HEK293T (cell line): ENCODE measurements at regions not wholly inside any gene's neighbourhood (a gene's known extent, or its start where the extent isn't known, plus 50 kb on each side); places are given as distances from the start of the nearest gene placed in this dataset.

ENCODE experiments used
- CTCF ChIA-PET: fragments of 350-600 bp; formaldehyde crosslinking; extraction: SDS; loops from one replicate; lab custom pipeline; 2021; ENCODE audit warnings: antibody characterized with exemption, inconsistent platforms; lab: Yijun Ruan, JAX
- POLR2A ChIA-PET: fragments of 350-600 bp; formaldehyde crosslinking; extraction: SDS; loops from one replicate; lab custom pipeline; 2020; ENCODE audit warnings: antibody characterized with exemption, inconsistent platforms; lab: Yijun Ruan, JAX
- DNase-seq: peaks from one replicate; pipeline ENCODE4 v3.0.0; 2012; ENCODE audit warnings: mixed read lengths; ENCODE audit errors: extremely low spot score
- ARNT ChIP-seq: fragments of 450-650 bp; IDR thresholded peaks from 2 replicates; pipeline ENCODE4 v1.6.1; 2017; ENCODE audit warnings: mild to moderate bottlenecking
- BHLHE40 ChIP-seq: fragments of 450-650 bp; IDR thresholded peaks from 2 replicates; pipeline ENCODE4 v1.6.1; 2016; ENCODE audit warnings: mild to moderate bottlenecking, moderate library complexity, borderline replicate concordance
- CTBP1 ChIP-seq: fragments of 450-650 bp; IDR thresholded peaks from 2 replicates; pipeline ENCODE4 v1.6.1; 2016; ENCODE audit warnings: borderline replicate concordance
- ELF4 ChIP-seq: fragments of 450-650 bp; IDR thresholded peaks from 2 replicates; pipeline ENCODE4 v1.6.1; 2017; ENCODE audit warnings: antibody characterized with exemption
- FOXA1 ChIP-seq: fragments of 450-650 bp; IDR thresholded peaks from 2 replicates; pipeline ENCODE4 v1.6.1; 2016; ENCODE audit warnings: mild to moderate bottlenecking
- FOXK2 ChIP-seq: fragments of 450-650 bp; IDR thresholded peaks from 2 replicates; pipeline ENCODE4 v1.6.1; 2016; ENCODE audit warnings: mild to moderate bottlenecking
- FOXM1 ChIP-seq: fragments of 450-650 bp; IDR thresholded peaks from 2 replicates; pipeline ENCODE4 v1.6.1; 2017; ENCODE audit warnings: mild to moderate bottlenecking, borderline replicate concordance
- HDGF ChIP-seq: fragments of 450-650 bp; IDR thresholded peaks from 2 replicates; pipeline ENCODE4 v1.6.1; 2017; ENCODE audit warnings: antibody characterized with exemption, borderline replicate concordance
- L3MBTL2 ChIP-seq: fragments of 450-650 bp; conservative IDR thresholded peaks from 2 replicates; pipeline ENCODE4 v1.6.1; 2016; ENCODE audit warnings: mild to moderate bottlenecking
- LEF1 ChIP-seq: fragments of 450-650 bp; IDR thresholded peaks from 2 replicates; pipeline ENCODE4 v1.6.1; 2017; ENCODE audit warnings: mild to moderate bottlenecking, borderline replicate concordance
- NFRKB ChIP-seq: fragments of 450-650 bp; IDR thresholded peaks from 2 replicates; pipeline ENCODE4 v1.6.1; 2016; ENCODE audit warnings: mild to moderate bottlenecking, moderate library complexity
- SP1 ChIP-seq: fragments of 450-650 bp; IDR thresholded peaks from 2 replicates; pipeline ENCODE4 v1.6.1; 2017
- SUZ12 ChIP-seq: fragments of 450-650 bp; IDR thresholded peaks from 2 replicates; pipeline ENCODE4 v1.6.1; 2016; ENCODE audit warnings: mild to moderate bottlenecking
- TARDBP ChIP-seq: fragments of 450-650 bp; IDR thresholded peaks from 2 replicates; pipeline ENCODE4 v1.6.1; 2016
- ZNF384 ChIP-seq: fragments of 450-650 bp; IDR thresholded peaks from 2 replicates; pipeline ENCODE4 v1.6.1; 2016
- TF ChIP-seq, protein P1 (sequence below): fragments of 450-650 bp; IDR thresholded peaks from 2 replicates; pipeline ENCODE4 v1.6.1; 2016

DNA sequence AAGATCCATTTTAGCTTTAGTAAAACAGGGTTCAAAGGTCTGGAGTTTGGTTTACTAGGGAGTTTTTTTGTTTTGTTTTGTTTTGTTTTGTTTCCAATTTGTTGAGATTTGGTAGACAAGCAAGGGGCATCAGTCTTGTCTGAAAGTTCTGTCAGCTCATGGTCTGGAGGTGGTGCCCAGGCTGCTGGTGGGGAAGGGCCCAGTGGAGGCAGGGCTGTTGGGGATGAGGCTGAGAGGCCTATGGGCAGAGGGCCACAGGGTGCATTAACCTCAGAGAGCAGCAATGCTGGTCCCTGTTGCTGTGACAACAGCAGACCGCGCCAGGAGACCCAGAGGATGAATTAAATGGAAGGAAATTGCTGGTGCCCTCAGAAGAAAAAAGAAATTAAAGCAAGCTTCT lies 174.5 kb downstream of the FGF1 start:
- CTCF ChIA-PET: no interaction called here
- POLR2A ChIA-PET: no interaction called here
- no peak for TF ChIP-seq HDGF
- no peak for TF ChIP-seq L3MBTL2
- TF ChIP-seq FOXM1: no peak
- no peak for TF ChIP-seq FOXA1
- TF ChIP-seq TARDBP: no peak
- TF ChIP-seq CTBP1: no peak
- no peak for TF ChIP-seq SUZ12
- DNase-seq: no peak

DNA sequence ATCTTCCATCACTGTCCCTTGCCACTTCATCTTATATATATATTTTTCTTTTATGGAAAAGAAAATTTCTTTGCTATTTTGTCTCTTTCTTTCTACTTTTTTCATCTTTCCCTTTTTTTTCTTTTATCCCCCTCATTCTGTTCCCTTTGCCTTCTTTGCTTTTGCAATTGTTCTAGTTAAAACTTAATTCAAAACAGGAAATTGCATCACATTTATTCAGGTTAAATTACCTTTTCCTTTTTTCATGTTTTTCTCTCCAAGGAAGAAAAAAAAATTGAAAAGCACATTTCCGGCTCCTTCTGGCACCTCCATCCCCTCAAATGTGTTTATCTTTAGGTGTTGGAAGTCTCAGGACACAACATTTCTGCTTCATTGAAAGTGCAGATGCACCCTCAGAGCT lies 176.9 kb downstream of the FGF1 start:
- no peak for TF ChIP-seq HDGF
- no peak for TF ChIP-seq CTBP1
- no peak for TF ChIP-seq TARDBP
- no peak for TF ChIP-seq ELF4
- no peak for TF ChIP-seq LEF1
- no peak for TF ChIP-seq L3MBTL2
- TF ChIP-seq NFRKB: no peak
- TF ChIP-seq, protein P1, sequence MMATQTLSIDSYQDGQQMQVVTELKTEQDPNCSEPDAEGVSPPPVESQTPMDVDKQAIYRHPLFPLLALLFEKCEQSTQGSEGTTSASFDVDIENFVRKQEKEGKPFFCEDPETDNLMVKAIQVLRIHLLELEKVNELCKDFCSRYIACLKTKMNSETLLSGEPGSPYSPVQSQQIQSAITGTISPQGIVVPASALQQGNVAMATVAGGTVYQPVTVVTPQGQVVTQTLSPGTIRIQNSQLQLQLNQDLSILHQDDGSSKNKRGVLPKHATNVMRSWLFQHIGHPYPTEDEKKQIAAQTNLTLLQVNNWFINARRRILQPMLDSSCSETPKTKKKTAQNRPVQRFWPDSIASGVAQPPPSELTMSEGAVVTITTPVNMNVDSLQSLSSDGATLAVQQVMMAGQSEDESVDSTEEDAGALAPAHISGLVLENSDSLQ: no peak
- TF ChIP-seq SP1: no peak
- no peak for TF ChIP-seq FOXM1
- no peak for TF ChIP-seq BHLHE40
- CTCF ChIA-PET: no interaction called here
- no peak for DNase-seq
- POLR2A ChIA-PET: interaction anchor here (0.7 to 1.3 kb wide), 2 partner anchors 20 to 1160 kb away, joined by 3 read pairs; no protein-coding TSS in a partner anchor

DNA sequence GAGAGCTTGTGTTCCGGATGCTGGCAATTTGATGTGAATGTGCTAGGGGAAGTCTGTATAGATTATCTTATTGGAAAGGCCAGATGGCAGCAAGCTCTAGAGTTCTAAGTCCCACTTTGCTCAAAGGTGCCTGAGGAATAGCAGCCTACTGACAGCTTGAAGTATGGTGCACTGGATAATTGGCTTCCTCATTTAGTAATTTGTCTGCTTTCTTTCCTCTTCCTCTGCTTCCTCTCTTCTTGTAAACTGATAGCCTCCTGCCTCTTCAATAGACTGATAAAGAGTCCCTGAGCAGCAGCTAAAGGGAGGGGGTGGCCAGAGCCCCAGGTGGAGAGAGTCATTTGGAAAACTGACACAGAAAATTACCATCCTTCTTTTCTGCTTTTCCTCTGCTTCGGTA lies 177.3 kb downstream of the FGF1 start:
- ChIA-PET CTCF (no interaction called here), POLR2A (interaction anchor here (1.3 kb wide), 1 partner anchor 20 kb away, joined by 3 read pairs; no protein-coding TSS in a partner anchor)
- TF ChIP-seq TARDBP (no peak), FOXM1 (no peak), FOXK2 (no peak)
- no peak for DNase-seq

DNA sequence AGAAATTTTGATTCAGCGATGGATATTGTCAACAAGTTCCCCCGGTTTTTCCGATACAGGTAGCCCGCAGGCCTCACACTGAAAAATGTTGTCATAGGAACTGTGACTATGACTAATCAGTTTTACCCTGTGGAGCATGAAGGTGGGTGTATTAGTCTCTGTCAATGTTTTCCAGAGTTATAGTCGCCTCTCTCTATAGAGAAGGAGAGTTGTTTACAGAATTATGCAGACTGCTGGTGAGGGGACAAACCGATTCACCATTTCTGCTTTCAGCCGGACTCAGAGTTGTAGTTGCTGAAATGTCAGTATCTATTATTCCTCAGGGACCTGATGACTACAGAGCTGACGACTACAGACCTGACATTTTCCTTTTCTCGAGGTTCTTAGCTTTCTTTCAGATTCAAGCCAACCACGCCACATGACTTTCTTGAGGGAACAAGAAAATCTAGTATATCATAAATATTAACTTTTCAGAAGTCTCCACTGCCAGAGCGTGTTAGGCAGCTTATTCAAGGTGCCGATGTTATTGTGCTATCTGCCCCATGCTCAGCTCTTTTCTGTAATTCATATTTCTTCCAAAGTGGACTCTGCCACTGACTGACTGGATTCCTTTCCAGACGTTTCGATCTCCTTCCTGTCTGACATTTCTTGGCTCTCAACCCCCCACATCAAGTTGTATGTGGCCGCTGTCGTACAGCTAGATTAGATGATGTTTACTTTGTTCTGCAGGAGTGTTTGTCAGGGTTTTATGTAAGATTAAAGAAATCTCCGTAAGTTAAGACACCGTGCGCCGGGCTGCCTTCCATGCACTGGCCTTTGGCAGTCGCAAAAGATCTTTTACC lies 178.1 kb downstream of the FGF1 start:
- DNase-seq: no peak
- TF ChIP-seq SP1 (no peak), HDGF (no peak), ZNF384 (no peak), BHLHE40 (no peak), NFRKB (no peak), SUZ12 (no peak), L3MBTL2 (no peak), FOXM1 (no peak), ELF4 (no peak), FOXA1 (no peak), LEF1 (no peak), FOXK2 (no peak), ARNT (no peak), TARDBP (no peak), CTBP1 (no peak)
- TF ChIP-seq, protein P1: no peak
- POLR2A ChIA-PET: interaction anchor here (1.3 kb wide), 1 partner anchor 19 kb away, joined by 3 read pairs; no protein-coding TSS in a partner anchor
- CTCF ChIA-PET: no interaction called here

DNA sequence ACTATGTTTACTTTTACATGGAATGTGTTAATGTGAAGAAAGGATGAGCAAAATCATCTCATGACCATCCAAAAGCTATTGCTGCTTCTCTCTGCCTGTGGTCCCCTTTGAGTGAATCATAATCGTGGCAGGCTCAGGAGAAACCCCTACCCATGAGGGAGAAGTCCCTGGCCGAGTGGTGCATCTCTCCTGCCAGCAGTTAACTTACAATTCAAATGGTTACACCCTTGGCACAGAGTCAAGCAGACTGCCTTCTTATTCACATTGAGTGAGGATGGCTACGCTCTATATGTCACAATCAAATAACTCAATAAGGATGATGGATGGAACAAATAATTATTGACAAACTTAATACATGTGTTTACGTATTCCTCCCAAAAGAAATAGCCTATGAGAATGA lies 179.1 kb downstream of the FGF1 start:
- no peak for DNase-seq
- TF ChIP-seq NFRKB: no peak
- TF ChIP-seq FOXA1: no peak
- no peak for TF ChIP-seq FOXK2
- TF ChIP-seq FOXM1: no peak
- TF ChIP-seq CTBP1: no peak
- no peak for TF ChIP-seq ARNT
- TF ChIP-seq ELF4: no peak
- no peak for TF ChIP-seq SUZ12
- CTCF ChIA-PET: no interaction called here
- POLR2A ChIA-PET: no interaction called here

DNA sequence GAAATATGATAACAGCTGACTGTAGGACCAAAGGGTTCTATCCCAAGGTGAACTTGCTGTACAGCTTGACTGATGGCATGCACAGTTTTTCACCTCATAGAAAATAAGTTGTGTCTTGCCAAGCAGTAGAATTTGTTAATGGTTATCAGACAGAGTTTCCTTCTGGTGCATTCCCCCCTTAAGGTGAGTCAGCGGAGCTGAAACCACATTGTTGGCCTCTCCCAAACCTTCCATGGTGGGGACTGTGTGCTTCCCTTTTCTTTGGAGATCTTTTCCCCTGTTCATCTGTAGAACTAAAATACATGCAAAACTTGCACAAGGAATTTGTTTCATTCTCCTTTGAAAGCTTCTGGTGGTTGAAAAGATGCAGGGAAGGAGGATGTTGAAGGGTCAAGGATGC lies 179.8 kb downstream of the FGF1 start:
- no peak for DNase-seq
- POLR2A ChIA-PET: no interaction called here
- CTCF ChIA-PET: no interaction called here
- TF ChIP-seq LEF1 (no peak), ARNT (no peak)
- TF ChIP-seq, protein P1: no peak

DNA sequence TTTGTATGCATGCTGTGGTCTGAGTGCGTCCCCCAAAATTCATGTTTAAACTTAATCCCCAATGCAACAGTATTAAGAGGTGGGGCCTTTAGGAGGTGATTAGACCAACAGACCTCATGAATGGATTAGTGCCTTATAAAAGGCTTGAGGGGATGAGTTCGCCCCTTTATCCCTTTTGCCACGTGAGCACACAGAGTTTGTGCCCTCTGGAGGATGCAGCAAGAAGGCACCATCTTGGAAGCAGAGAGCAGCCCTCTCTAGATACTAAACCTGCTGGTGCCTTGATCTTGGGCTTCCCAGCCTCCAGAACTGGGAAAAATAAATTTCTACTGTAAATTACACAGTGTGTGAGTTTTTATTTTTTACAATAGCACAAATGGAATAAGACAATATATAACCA lies 177.1 kb upstream of the SPRY4 start:
- DNase-seq: no peak
- ChIA-PET POLR2A (no interaction called here), CTCF (no interaction called here)
- no peak for TF ChIP-seq SUZ12
